ENCODE measurements at regions not wholly inside any gene's neighbourhood (a gene's known extent, or its start where the extent isn't known, plus 50 kb on each side); places are given as distances from the start of the nearest gene placed in this dataset.

DNA sequence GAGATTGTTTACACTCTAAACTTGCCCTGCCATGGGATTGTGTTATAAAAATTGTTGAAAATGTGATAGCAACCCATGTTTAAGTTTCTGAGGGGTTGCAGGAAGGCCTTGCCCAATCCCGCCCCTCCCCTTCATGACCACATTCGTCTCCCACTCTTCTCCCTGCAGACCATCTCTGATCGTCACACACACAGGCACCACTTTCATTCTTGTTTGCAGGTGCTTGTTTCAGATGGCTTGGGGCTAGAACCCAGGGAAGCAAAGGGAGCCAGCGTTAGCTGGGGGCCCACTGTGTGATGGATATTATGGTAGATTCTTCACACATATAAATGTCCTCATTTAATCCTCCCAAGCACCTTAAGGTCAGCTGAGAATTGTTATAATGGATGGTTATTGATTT is 286.7 kb upstream of the HABP2 start:
- H3K27ac ChIP-seq: no peak overlapping the region
- H3K27me3 ChIP-seq (ENCODE audit: insufficient read depth, low read depth, severe bottlenecking): no peaks in the 10 kb centered on the region
- TF ChIP-seq, protein P1, sequence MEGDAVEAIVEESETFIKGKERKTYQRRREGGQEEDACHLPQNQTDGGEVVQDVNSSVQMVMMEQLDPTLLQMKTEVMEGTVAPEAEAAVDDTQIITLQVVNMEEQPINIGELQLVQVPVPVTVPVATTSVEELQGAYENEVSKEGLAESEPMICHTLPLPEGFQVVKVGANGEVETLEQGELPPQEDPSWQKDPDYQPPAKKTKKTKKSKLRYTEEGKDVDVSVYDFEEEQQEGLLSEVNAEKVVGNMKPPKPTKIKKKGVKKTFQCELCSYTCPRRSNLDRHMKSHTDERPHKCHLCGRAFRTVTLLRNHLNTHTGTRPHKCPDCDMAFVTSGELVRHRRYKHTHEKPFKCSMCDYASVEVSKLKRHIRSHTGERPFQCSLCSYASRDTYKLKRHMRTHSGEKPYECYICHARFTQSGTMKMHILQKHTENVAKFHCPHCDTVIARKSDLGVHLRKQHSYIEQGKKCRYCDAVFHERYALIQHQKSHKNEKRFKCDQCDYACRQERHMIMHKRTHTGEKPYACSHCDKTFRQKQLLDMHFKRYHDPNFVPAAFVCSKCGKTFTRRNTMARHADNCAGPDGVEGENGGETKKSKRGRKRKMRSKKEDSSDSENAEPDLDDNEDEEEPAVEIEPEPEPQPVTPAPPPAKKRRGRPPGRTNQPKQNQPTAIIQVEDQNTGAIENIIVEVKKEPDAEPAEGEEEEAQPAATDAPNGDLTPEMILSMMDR (IDR thresholded peaks at IDR 0.05; ENCODE audit: low read depth, low read length): no peak
- no peak overlapping the region for H3K4me3 ChIP-seq (ENCODE audit: low read depth, low read length)
- H3K9me3 ChIP-seq (ENCODE audit: severe bottlenecking): no peaks in the 10 kb centered on the region
- no peak for DNase-seq
- no peaks in the 10 kb centered on the region for H3K36me3 ChIP-seq

DNA sequence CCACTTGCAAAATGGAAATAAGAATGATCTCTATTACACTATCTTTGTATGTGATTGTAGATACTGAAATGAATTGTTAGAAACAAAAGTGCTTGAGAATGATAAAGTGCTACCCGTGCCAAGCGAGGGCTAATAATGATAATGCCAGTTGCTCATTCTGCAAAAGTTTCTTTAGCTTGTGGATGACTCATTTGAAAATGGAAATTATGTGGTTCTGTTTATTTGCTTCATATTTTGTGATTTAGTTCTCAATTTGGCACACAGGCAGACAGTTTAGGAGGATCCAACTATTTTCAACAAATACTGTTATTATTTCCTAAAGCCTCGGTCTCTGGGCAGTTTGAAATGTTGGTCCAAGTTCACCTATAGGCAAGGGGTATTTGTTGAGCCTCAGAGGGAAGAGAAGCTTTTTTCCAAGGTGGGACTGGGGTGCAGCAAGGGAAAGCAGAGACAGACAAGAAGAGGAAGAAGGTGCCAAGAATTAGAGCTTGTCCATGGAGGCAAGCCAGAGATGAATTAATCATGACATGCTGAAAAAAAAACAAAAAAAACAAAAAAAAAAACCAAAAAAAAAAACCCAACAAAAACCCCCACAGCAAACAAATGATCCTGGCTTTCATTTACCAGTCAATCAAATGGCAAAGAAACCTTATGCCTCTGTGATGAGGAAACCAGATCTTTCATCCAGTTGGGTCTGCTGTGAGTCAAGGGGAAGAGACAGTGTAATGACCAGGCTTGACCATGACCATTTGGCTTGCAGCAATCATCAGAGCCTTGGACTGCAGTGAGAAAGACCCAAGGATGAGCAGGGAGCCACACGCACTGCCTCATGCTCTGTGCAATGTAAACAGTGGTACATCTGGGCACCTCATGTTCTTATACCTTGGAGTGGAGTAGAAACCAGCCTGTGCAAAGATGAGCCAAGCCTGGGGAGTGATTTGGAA is 285.0 kb upstream of the HABP2 start:
- H3K4me3 ChIP-seq (ENCODE audit: low read depth, low read length): no peak overlapping the region
- H3K9me3 ChIP-seq (ENCODE audit: severe bottlenecking): no peaks in the 10 kb centered on the region
- no peak overlapping the region for H3K27ac ChIP-seq
- DNase-seq: no peak
- no peaks in the 10 kb centered on the region for H3K27me3 ChIP-seq (ENCODE audit: insufficient read depth, low read depth, severe bottlenecking)
- H3K36me3 ChIP-seq: no peaks in the 10 kb centered on the region
- TF ChIP-seq, protein P1 (IDR thresholded peaks at IDR 0.05; ENCODE audit: low read depth, low read length): no peak

DNA sequence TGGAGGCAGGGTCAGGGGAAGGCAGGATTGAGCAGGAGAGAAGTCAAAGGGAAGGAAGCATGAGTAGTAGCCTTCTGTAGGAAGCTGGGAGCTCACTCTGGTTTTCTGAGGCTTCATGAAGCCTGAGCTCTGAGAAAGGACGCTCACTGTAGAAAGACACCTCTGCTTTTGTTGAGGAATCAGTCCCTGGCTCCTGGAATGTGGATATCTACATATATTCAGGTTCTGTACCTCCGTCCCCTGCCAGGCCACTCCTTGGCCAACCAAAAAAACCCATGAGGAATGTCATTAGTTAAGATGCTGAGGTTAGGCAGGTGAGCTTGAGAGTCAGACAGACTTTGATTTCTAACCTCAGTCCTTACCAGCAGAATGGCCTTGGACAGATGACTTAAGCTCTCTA is 283.5 kb upstream of the HABP2 start:
- no peak for DNase-seq
- Histone ChIP-seq H3K36me3 (no peaks in the 10 kb centered on the region), H3K9me3 (ENCODE audit: severe bottlenecking) (no peaks in the 10 kb centered on the region), H3K27ac (no peak overlapping the region), H3K4me3 (ENCODE audit: low read depth, low read length) (no peak overlapping the region), H3K27me3 (ENCODE audit: insufficient read depth, low read depth, severe bottlenecking) (no peaks in the 10 kb centered on the region)
- TF ChIP-seq, protein P1 (IDR thresholded peaks at IDR 0.05; ENCODE audit: low read depth, low read length): no peak

DNA sequence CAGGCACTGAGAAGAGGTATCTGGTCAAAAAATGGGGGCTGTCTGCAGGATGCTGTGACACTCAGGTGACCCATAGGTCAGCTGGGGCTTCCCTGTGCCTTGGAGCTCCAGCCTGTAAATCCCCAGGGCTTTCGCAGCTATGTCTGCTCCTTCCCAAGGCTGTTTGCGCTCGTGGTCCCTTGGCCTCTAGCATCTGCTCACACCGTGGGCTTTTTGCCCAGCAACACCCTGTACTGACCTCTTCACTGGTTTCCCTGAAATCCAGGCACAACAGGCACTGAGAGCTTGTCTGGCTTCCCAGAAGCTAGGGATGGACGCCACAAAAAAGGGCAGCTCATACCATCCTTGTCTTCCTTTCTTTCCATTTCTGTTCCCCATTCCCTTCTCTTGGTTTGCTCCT is 280.3 kb upstream of the HABP2 start:
- Histone ChIP-seq H3K27me3 (ENCODE audit: insufficient read depth, low read depth, severe bottlenecking) (no peaks in the 10 kb centered on the region), H3K36me3 (no peaks in the 10 kb centered on the region), H3K4me3 (ENCODE audit: low read depth, low read length) (no peak overlapping the region), H3K27ac (no peak overlapping the region), H3K9me3 (ENCODE audit: severe bottlenecking) (peaks cover 4% of the 10 kb centered on the region)
- TF ChIP-seq, protein P1 (IDR thresholded peaks at IDR 0.05; ENCODE audit: low read depth, low read length): no peak
- no peak for DNase-seq

DNA sequence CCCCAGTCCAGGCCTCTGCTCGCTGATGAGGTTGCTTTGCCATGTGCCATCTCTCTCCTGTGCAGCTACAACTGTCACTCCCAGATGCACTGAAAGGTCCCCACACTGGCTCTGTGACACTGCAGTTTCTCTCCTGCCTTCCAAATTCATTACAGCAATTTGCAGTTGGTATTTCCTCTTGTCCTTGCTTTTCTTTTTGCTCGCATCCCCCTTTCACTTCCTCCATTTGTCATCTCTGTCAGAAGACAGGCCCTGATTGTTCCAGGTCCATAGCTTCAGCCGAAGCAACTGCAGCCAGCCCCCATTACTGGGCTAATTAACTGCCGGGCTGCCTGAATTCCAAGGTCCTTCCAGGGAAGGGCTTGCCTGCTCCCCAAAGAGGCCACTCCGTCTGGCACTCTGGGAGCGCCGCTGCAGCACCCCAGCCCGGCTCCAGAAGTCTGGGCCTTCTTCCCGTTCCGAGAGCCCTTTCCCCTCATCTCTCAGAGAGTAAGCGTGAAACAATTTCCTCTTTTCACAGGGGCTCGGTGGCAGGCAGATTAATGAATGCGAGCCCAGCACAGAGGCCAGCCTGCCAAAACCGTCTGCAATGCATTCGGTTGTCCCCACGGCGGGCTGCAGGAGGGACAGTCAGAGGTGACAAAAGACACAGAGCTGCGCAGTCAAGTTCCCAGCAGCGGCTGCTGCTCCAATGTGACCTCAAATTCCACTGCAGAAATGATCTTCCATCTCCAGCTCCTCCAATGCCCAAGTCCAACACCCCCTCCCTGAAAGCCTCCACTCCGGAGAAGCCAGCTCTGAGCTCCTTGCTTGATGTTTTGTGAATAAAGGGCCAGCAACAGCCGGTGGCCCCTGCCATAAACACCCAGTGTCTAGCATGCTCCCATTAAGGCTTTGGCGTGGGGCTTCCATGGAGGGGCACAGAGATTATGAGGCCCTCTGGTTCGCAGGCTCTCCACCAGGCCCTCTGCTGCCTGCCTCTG is 279.4 kb upstream of the HABP2 start:
- no peaks in the 10 kb centered on the region for H3K27me3 ChIP-seq (ENCODE audit: insufficient read depth, low read depth, severe bottlenecking)
- H3K36me3 ChIP-seq: no peaks in the 10 kb centered on the region
- no peak overlapping the region for H3K27ac ChIP-seq
- H3K4me3 ChIP-seq (ENCODE audit: low read depth, low read length): no peak overlapping the region
- DNase-seq: no peak
- H3K9me3 ChIP-seq (ENCODE audit: severe bottlenecking): peaks cover 4% of the 10 kb centered on the region
- TF ChIP-seq, protein P1 (IDR thresholded peaks at IDR 0.05; ENCODE audit: low read depth, low read length): no peak

Data from WERI-Rb-1 (cell line).